Common myeloid progenitor, CD34-positive (primary cell): ENCODE measurements at regions not wholly inside any gene's neighbourhood (a gene's known extent, or its start where the extent isn't known, plus 50 kb on each side); places are given as distances from the start of the nearest gene placed in this dataset.
A peak's percentile ranks its signal among the peaks of the same experiment; 100 is the strongest.
"Not testable (repeated sequence)": the region's sequence is repeated elsewhere in the genome, so short reads cannot be mapped to it uniquely, and the experiment has no call there.

Experiments used
- CTCF ChIA-PET: fragments of 350-600 bp; sonication (Branson Sonifier 250); formaldehyde crosslinking; loops from one replicate; lab custom pipeline; 2021; ENCODE audit warnings: antibody characterized with exemption; lab: Charles Lee
- POLR2A ChIA-PET: fragments of 350-600 bp; sonication (Branson Sonifier 250); formaldehyde crosslinking; loops from one replicate; lab custom pipeline; 2021; ENCODE audit warnings: antibody characterized with exemption; lab: Charles Lee
- DNase-seq, 3 donors: peaks; one replicate each; pipeline versions ENCODE4 v3.0.0 to v3.0.0-alpha.2; 2013
- H3K27ac ChIP-seq, 2 experiments: 1 replicate in 1 of 2; 2 replicates in 1 of 2; pipeline ENCODE4 v1.7.0; 2013; ENCODE audit warnings: inconsistent platforms in 2 of 2, low read length in 2 of 2, mild to moderate bottlenecking in 2 of 2, low read depth in 1 of 2, moderate library complexity in 1 of 2; ENCODE audit not compliant: severe bottlenecking in 2 of 2, insufficient read depth in 1 of 2, poor library complexity in 1 of 2
- H3K27me3 ChIP-seq, 5 experiments: replicated peaks in 2 of 5; 1 replicate in 3 of 5; 2 replicates in 2 of 5; pipeline versions ENCODE4 v1.6.1 to v1.7.0; 2013; ENCODE audit warnings: low read length in 4 of 5, mild to moderate bottlenecking in 2 of 5, moderate library complexity in 2 of 5, inconsistent platforms in 1 of 5; ENCODE audit not compliant: insufficient read depth in 5 of 5, control insufficient read depth in 4 of 5
- H3K36me3 ChIP-seq, 4 experiments: 1 replicate in 2 of 4; 2 replicates in 2 of 4; pipeline versions ENCODE4 v1.6.1 to v1.7.0; 2013; ENCODE audit warnings: low read length in 3 of 4, control low read depth in 1 of 4, mild to moderate bottlenecking in 1 of 4; ENCODE audit not compliant: control insufficient read depth in 4 of 4, insufficient read depth in 4 of 4
- H3K4me1 ChIP-seq, 4 experiments: 1 replicate in 3 of 4; 2 replicates in 1 of 4; pipeline versions ENCODE4 v1.6.1 to v1.7.1; 2013; ENCODE audit warnings: low read length in 3 of 4, mild to moderate bottlenecking in 3 of 4, control low read depth in 1 of 4, inconsistent platforms in 1 of 4, moderate library complexity in 1 of 4; ENCODE audit not compliant: control insufficient read depth in 4 of 4, insufficient read depth in 4 of 4; ENCODE audit errors: control extremely low read depth in 1 of 4
- H3K4me3 ChIP-seq, 7 experiments: 1 replicate in 4 of 7; 2 replicates in 3 of 7; pipeline versions ENCODE4 v1.5.1 to v1.7.0; 2013; ENCODE audit warnings: mild to moderate bottlenecking in 7 of 7, low read length in 6 of 7, moderate library complexity in 6 of 7, inconsistent platforms in 2 of 7, low read depth in 2 of 7, control low read depth in 1 of 7; ENCODE audit not compliant: insufficient read depth in 4 of 7, control insufficient read depth in 1 of 7; ENCODE audit errors: extremely low read depth in 1 of 7
- H3K9me3 ChIP-seq, 5 experiments: 1 replicate in 4 of 5; 2 replicates in 1 of 5; pipeline versions ENCODE4 v1.6.1 to v1.7.1; 2013; ENCODE audit warnings: low read length in 4 of 5, mild to moderate bottlenecking in 2 of 5, inconsistent platforms in 1 of 5, low read depth in 1 of 5, moderate library complexity in 1 of 5; ENCODE audit not compliant: control insufficient read depth in 4 of 5, insufficient read depth in 2 of 5; ENCODE audit errors: control extremely low read depth in 1 of 5
- WGBS: methylation state at CpG from one replicate; pipeline ENCODE4 v1.1.5; 2013; ENCODE audit not compliant: insufficient coverage; 5-methylcytosine and 5-hydroxymethylcytosine counted together

- WGBS: 2% methylated on average over 8 of the region's 21 CpGs
- peak in 2 of 3 donors; percentile 84 to 90 for DNase-seq
- no peaks in the 10 kb centered on the region for H3K27me3 ChIP-seq
- CTCF ChIA-PET: interaction anchor here (1.0 to 3.4 kb wide), 2 partner anchors 11 to 415 kb away, joined by 3 to 14 read pairs; no protein-coding TSS in a partner anchor
- H3K36me3 ChIP-seq: no peaks in the 10 kb centered on the region
- H3K4me3 ChIP-seq: peak overlapping the region in 6 of 7 experiments; percentile 39 to 73 (median 62)
- POLR2A ChIA-PET: interaction anchor here (0.5 to 1.7 kb wide), 4 partner anchors 10 to 68 kb away, joined by 4 to 7 read pairs (median 5); partner anchors contain the start of gene SSBP3
- H3K9me3 ChIP-seq: no peaks in the 10 kb centered on the region
- H3K4me1 ChIP-seq: peaks cover 11 to 79% (median 55%) of the 10 kb centered on the region in 4 experiments
- peak overlapping the region; percentile 9 to 58 for H3K27ac ChIP-seq
These were observed 69.2 kb upstream of the SSBP3 start for GRCh38 chr1:54475357-54475881.

- H3K27ac ChIP-seq: peak overlapping the region in 1 of 2 experiments; percentile 25
- H3K4me1 ChIP-seq: peaks cover 7 to 70% (median 46%) of the 10 kb centered on the region in 4 experiments
- peak overlapping the region in 6 of 7 experiments; percentile 43 to 73 (median 62) for H3K4me3 ChIP-seq
- WGBS: under 1% methylated on average over 30 of the region's 47 CpGs
- DNase-seq: peak in 2 of 3 donors; percentile 65 to 77
- no peaks in the 10 kb centered on the region for H3K9me3 ChIP-seq
- H3K36me3 ChIP-seq: no peaks in the 10 kb centered on the region
- ChIA-PET CTCF (interaction anchor here (0.8 to 4.7 kb wide), 4 partner anchors 10 to 414 kb away, joined by 3 to 16 read pairs (median 8); no protein-coding TSS in a partner anchor), POLR2A (interaction anchor here (0.5 to 1.7 kb wide), 6 partner anchors 11 to 141 kb away, joined by 3 to 7 read pairs (median 4); partner anchors contain the start of gene SSBP3)
- no peaks in the 10 kb centered on the region for H3K27me3 ChIP-seq
These were observed 68.4 kb upstream of the SSBP3 start for GRCh38 chr1:54474310-54475251.

GRCh38 chr1:54471588-54471987, 65.4 kb upstream of the SSBP3 start:
- Histone ChIP-seq H3K4me1 (peaks cover under 1 to 49% (median 30%) of the 10 kb centered on the region in 4 experiments), H3K27me3 (no peaks in the 10 kb centered on the region), H3K36me3 (no peaks in the 10 kb centered on the region), H3K4me3 (no peak overlapping the region), H3K27ac (no peak overlapping the region), H3K9me3 (no peaks in the 10 kb centered on the region)
- POLR2A ChIA-PET: no interaction called here
- CTCF ChIA-PET: interaction anchor here (0.8 to 4.7 kb wide), 3 partner anchors 10 to 64 kb away, joined by 3 to 16 read pairs (median 3); no protein-coding TSS in a partner anchor
- WGBS: 98% methylated on average over 5 of the region's 7 CpGs
- DNase-seq: no peak

- H3K27me3 ChIP-seq, H3K4me3 ChIP-seq, H3K36me3 ChIP-seq, POLR2A ChIA-PET, H3K9me3 ChIP-seq, H3K27ac ChIP-seq: not testable (repeated sequence)
- CTCF ChIA-PET: interaction anchor here (0.7 to 2.1 kb wide), 9 partner anchors 10 to 345 kb away, joined by 3 to 13 read pairs (median 3); partner anchors contain the start of gene SSBP3
- peak in 1 of 3 donors; percentile 46 for DNase-seq
- peaks cover 0 to 47% (median 20%) of the 10 kb centered on the region in 4 experiments for H3K4me1 ChIP-seq
- WGBS: no CpG with 5 or more reads among the region's 2 CpGs
These were observed 63.2 kb upstream of the SSBP3 start for GRCh38 chr1:54469444-54469843.

GRCh38 chr1:54468288-54469084, 62.3 kb upstream of the SSBP3 start:
- peak in 2 of 3 donors; percentile 64 to 65 for DNase-seq
- POLR2A ChIA-PET, H3K9me3 ChIP-seq, H3K27ac ChIP-seq, H3K27me3 ChIP-seq, H3K4me3 ChIP-seq, H3K36me3 ChIP-seq: not testable (repeated sequence)
- peaks cover 3 to 52% (median 23%) of the 10 kb centered on the region in 4 experiments for H3K4me1 ChIP-seq
- 82% methylated on average over 5 of the region's 5 CpGs for WGBS
- CTCF ChIA-PET: interaction anchor here (0.7 to 2.1 kb wide), 7 partner anchors 11 to 344 kb away, joined by 3 to 13 read pairs (median 4); partner anchors contain the start of gene SSBP3

GRCh38 chr1:54465351-54465811, 59.2 kb upstream of the SSBP3 start:
- Histone ChIP-seq H3K36me3 (no peaks in the 10 kb centered on the region), H3K9me3 (no peaks in the 10 kb centered on the region), H3K4me3 (no peak overlapping the region), H3K27ac (no peak overlapping the region), H3K4me1 (peaks cover 8 to 61% (median 29%) of the 10 kb centered on the region in 4 experiments), H3K27me3 (no peaks in the 10 kb centered on the region)
- CTCF ChIA-PET: interaction anchor here (0.9 kb wide), 2 partner anchors 51 to 73 kb away, joined by 3 read pairs; no protein-coding TSS in a partner anchor
- DNase-seq: no peak
- WGBS: 47% methylated on average over 3 of the region's 5 CpGs
- POLR2A ChIA-PET: interaction anchor here (0.6 kb wide), 1 partner anchor 107 kb away, joined by 4 read pairs; no protein-coding TSS in a partner anchor
